Upper lobe of left lung (tissue), 6 donors: ENCODE measurements at regions not wholly inside any gene's neighbourhood (a gene's known extent, or its start where the extent isn't known, plus 50 kb on each side); places are given as distances from the start of the nearest gene placed in this dataset.
"Not testable (repeated sequence)": the region's sequence is repeated elsewhere in the genome, so short reads cannot be mapped to it uniquely, and the experiment has no call there.

Experiments
- ATAC-seq, 2 donors: fragments of 200-7000 bp; cut with Tn5 transposase; one replicate each; pipeline ENCODE4 v1.9.1; 2022; ENCODE audit warnings: mild to moderate bottlenecking in 2 of 2, moderate library complexity in 2 of 2; ENCODE audit not compliant: low FRiP score in 2 of 2
- DNase-seq, 2 donors: peaks; one replicate each; pipeline ENCODE4 v3.0.0-alpha.2; 2019 to 2020
- H3K27ac ChIP-seq, 4 donors: fragments of 200-600 bp; sonication (generic); one replicate each; pipeline ENCODE4 v1.5.1; 2016 to 2019
- H3K27me3 ChIP-seq, 4 donors: fragments of 200-600 bp; sonication (generic); one replicate each; pipeline ENCODE4 v1.5.1; 2017 to 2019
- H3K36me3 ChIP-seq, 4 donors: fragments of 200-600 bp; sonication (generic); one replicate each; pipeline ENCODE4 v1.5.1; 2016 to 2019
- H3K4me1 ChIP-seq, 4 donors: fragments of 200-600 bp; sonication (generic); one replicate each; pipeline ENCODE4 v1.5.1; 2018 to 2019
- H3K4me3 ChIP-seq, 4 donors: fragments of 200-600 bp; sonication (generic); one replicate each; pipeline ENCODE4 v1.5.1; 2017 to 2019; ENCODE audit warnings: mild to moderate bottlenecking in 2 of 4, moderate library complexity in 1 of 4
- H3K9me3 ChIP-seq, 4 donors: fragments of 200-600 bp; sonication (generic); one replicate each; pipeline ENCODE4 v1.5.1; 2018 to 2019
- EP300 ChIP-seq, 4 donors: sonication (generic); formaldehyde crosslinking; IDR thresholded peaks; one replicate each; pipeline ENCODE4 v1.5.1; 2017; ENCODE audit warnings: antibody characterized with exemption in 4 of 4, control low read depth in 2 of 4
- POLR2A ChIP-seq, 4 donors: fragments of 450-650 bp; IDR thresholded peaks; one replicate each; pipeline ENCODE4 v1.5.1; 2016 to 2017; ENCODE audit warnings: antibody characterized with exemption in 4 of 4, mild to moderate bottlenecking in 2 of 4
- POLR2AphosphoS5 ChIP-seq, 2 donors: sonication (generic); formaldehyde crosslinking; IDR thresholded peaks; one replicate each; pipeline ENCODE4 v1.5.1; 2017; ENCODE audit warnings: antibody characterized with exemption in 2 of 2
- WGBS, 2 donors: methylation state at CpG; one replicate each; pipeline ENCODE4 v1.1.5; 2017 to 2018; 5-methylcytosine and 5-hydroxymethylcytosine counted together
- TF ChIP-seq, protein P1 (sequence below), 6 experiments: fragments of 450-650 bp in 4 of 6; fragments of 200-600 bp in 2 of 6; sonication (generic) in 2 of 6; IDR thresholded peaks; one replicate each; pipeline ENCODE4 v1.5.1; 2016 to 2019; ENCODE audit warnings: antibody characterized with exemption in 6 of 6
- donor health status: DM: no; HTN: no; CAD: no; lungs with moderate emphysema.
- donor health status: DM: no; HTN: yes; CAD: no; lungs with severe emphysema.

GRCh38 chr12:131540138-131540623 is 170.7 kb upstream of the SFSWAP start:
- DNase-seq: no peak
- Histone ChIP-seq H3K4me3 (no peak overlapping the region), H3K36me3 (no peaks in the 10 kb centered on the region), H3K27ac (no peak overlapping the region), H3K4me1 (no peaks in the 10 kb centered on the region), H3K9me3 (no peaks in the 10 kb centered on the region), H3K27me3 (no peaks in the 10 kb centered on the region)
- WGBS, 2 donors: 93 to 97% methylated on average over 4 of the region's 4 CpGs
- TF ChIP-seq EP300 (IDR thresholded peaks at IDR 0.05) (no peak), POLR2A (IDR thresholded peaks at IDR 0.05) (no peak), POLR2AphosphoS5 (IDR thresholded peaks at IDR 0.05) (no peak)
- TF ChIP-seq, protein P1, sequence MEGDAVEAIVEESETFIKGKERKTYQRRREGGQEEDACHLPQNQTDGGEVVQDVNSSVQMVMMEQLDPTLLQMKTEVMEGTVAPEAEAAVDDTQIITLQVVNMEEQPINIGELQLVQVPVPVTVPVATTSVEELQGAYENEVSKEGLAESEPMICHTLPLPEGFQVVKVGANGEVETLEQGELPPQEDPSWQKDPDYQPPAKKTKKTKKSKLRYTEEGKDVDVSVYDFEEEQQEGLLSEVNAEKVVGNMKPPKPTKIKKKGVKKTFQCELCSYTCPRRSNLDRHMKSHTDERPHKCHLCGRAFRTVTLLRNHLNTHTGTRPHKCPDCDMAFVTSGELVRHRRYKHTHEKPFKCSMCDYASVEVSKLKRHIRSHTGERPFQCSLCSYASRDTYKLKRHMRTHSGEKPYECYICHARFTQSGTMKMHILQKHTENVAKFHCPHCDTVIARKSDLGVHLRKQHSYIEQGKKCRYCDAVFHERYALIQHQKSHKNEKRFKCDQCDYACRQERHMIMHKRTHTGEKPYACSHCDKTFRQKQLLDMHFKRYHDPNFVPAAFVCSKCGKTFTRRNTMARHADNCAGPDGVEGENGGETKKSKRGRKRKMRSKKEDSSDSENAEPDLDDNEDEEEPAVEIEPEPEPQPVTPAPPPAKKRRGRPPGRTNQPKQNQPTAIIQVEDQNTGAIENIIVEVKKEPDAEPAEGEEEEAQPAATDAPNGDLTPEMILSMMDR (IDR thresholded peaks at IDR 0.05): no peak
- ATAC-seq: no peak

DNA sequence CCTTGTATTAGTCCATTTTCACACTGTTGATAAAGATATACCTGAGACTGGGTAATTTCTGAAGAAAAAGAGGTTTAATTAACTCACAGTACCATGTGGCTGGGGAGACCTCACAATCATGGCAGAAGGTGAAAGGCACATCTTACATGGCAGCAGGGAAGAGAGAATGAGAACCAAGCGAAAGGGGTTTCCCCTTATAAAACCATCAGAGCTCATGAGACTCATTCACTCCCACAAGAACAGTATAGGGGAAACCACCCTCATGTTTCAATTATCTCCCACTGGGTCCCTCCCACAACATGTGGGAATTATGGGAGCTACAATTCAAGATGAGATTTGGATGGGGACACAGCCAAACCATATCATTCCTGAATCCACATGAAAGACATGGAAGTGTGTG is 169.4 kb upstream of the SFSWAP start:
- H3K9me3 ChIP-seq, H3K27me3 ChIP-seq, H3K36me3 ChIP-seq, DNase-seq, ATAC-seq, H3K4me1 ChIP-seq, H3K4me3 ChIP-seq, H3K27ac ChIP-seq: not testable (repeated sequence)
- WGBS, 2 donors: 81 to 83% methylated on average over 1 of the region's 1 CpG

GRCh38 chr12:131542351-131542750 is 168.5 kb upstream of the SFSWAP start:
- DNase-seq (no peak), ATAC-seq (no peak)
- no peak overlapping the region for H3K4me3 ChIP-seq
- no peaks in the 10 kb centered on the region for H3K36me3 ChIP-seq
- 58 to 85% methylated on average over 4 of the region's 4 CpGs for WGBS, 2 donors
- no peak overlapping the region for H3K27ac ChIP-seq
- H3K4me1 ChIP-seq: no peaks in the 10 kb centered on the region
- H3K27me3 ChIP-seq: no peaks in the 10 kb centered on the region
- no peaks in the 10 kb centered on the region for H3K9me3 ChIP-seq
- no peak for TF ChIP-seq POLR2AphosphoS5 (IDR thresholded peaks at IDR 0.05)
- no peak for TF ChIP-seq EP300 (IDR thresholded peaks at IDR 0.05)
- no peak for TF ChIP-seq POLR2A (IDR thresholded peaks at IDR 0.05)
- TF ChIP-seq, protein P1 (IDR thresholded peaks at IDR 0.05): no peak

DNA sequence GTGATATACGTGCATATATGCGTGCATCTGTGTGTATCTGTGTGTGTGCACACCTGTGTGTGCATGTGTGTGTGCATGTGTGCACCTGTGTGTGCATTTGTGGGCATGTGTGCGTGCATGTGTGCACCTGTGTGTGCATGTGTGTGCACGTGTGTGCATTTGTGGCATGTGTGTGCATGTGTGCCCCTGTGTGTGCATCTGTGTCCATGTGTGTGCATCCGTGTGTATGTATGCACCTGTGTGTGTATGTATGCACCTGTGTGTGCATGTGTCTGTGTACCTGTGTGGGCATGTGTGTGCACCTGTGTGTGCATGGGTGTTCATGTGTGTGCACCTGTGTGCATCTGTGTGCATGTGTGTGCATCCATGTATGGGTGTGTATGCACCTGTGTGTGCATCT is 167.8 kb upstream of the SFSWAP start:
- Histone ChIP-seq H3K27me3 (no peaks in the 10 kb centered on the region), H3K9me3 (no peaks in the 10 kb centered on the region), H3K27ac (no peak overlapping the region), H3K36me3 (no peaks in the 10 kb centered on the region), H3K4me1 (no peaks in the 10 kb centered on the region), H3K4me3 (no peak overlapping the region)
- WGBS, 2 donors: 89 to 94% methylated on average over 4 to 5 of the region's 5 CpGs
- TF ChIP-seq POLR2AphosphoS5 (IDR thresholded peaks at IDR 0.05): no peak
- TF ChIP-seq EP300 (IDR thresholded peaks at IDR 0.05): no peak
- TF ChIP-seq, protein P1 (IDR thresholded peaks at IDR 0.05): no peak
- no peak for TF ChIP-seq POLR2A (IDR thresholded peaks at IDR 0.05)
- ATAC-seq (no peak), DNase-seq (no peak)

- no peak overlapping the region for H3K27ac ChIP-seq
- H3K27me3 ChIP-seq: no peaks in the 10 kb centered on the region
- DNase-seq (no peak), ATAC-seq (no peak)
- no peaks in the 10 kb centered on the region for H3K4me1 ChIP-seq
- 59 to 64% methylated on average over 6 of the region's 6 CpGs for WGBS, 2 donors
- no peaks in the 10 kb centered on the region for H3K9me3 ChIP-seq
- no peaks in the 10 kb centered on the region for H3K36me3 ChIP-seq
- no peak overlapping the region for H3K4me3 ChIP-seq
- no peak for TF ChIP-seq POLR2A (IDR thresholded peaks at IDR 0.05)
- no peak for TF ChIP-seq POLR2AphosphoS5 (IDR thresholded peaks at IDR 0.05)
- TF ChIP-seq, protein P1 (IDR thresholded peaks at IDR 0.05): no peak
- TF ChIP-seq EP300 (IDR thresholded peaks at IDR 0.05): no peak
Observed at GRCh38 chr12:131547555-131547954, 163.3 kb upstream of the SFSWAP start.
